DND-41 (cell line): ENCODE measurements at regions not wholly inside any gene's neighbourhood (a gene's known extent, or its start where the extent isn't known, plus 50 kb on each side); places are given as distances from the start of the nearest gene placed in this dataset.

Experiments
- ATAC-seq: fragments of 200-7000 bp; cut with Tn5 transposase; 3 replicates; pipeline ENCODE4 v1.9.1; 2021; ENCODE audit warnings: low read depth; ENCODE audit not compliant: insufficient read depth
- DNase-seq: peaks from one replicate; pipeline ENCODE4 v3.0.0-alpha.2; 2020
- H2AFZ ChIP-seq: 2 replicates; pipeline ENCODE4 v1.6.0; 2012; ENCODE audit warnings: low read depth, low read length
- H3K27ac ChIP-seq: 2 replicates; pipeline ENCODE4 v1.5.1; 2012; ENCODE audit warnings: low read length, inconsistent platforms
- H3K27me3 ChIP-seq: fragments of 200-600 bp; sonication (generic); 2 replicates; pipeline ENCODE4 v1.6.0; 2012; ENCODE audit warnings: low read length, mild to moderate bottlenecking, inconsistent platforms; ENCODE audit not compliant: insufficient read depth, poor library complexity
- H3K36me3 ChIP-seq: 2 replicates; pipeline ENCODE4 v1.5.1; 2012; ENCODE audit warnings: low read length, inconsistent platforms; ENCODE audit not compliant: insufficient read depth
- H3K4me1 ChIP-seq: 2 replicates; pipeline ENCODE4 v1.5.1; 2012; ENCODE audit warnings: mild to moderate bottlenecking, low read length; ENCODE audit not compliant: insufficient read depth
- H3K4me2 ChIP-seq: 2 replicates; pipeline ENCODE4 v1.6.0; 2012; ENCODE audit warnings: mild to moderate bottlenecking, moderate library complexity, low read length, inconsistent platforms; ENCODE audit not compliant: insufficient read depth
- H3K4me3 ChIP-seq, 2 experiments: fragments of 200-600 bp in 1 of 2; shearing (Covaris generic) in 1 of 2; 2 replicates each; pipeline ENCODE4 v1.5.1; 2012 to 2016; ENCODE audit warnings: inconsistent platforms in 2 of 2, low read length in 2 of 2, mild to moderate bottlenecking in 2 of 2, low read depth in 1 of 2, moderate library complexity in 1 of 2
- H3K79me2 ChIP-seq: 2 replicates; pipeline ENCODE4 v1.6.0; 2012; ENCODE audit warnings: low read length, inconsistent platforms; ENCODE audit not compliant: insufficient read depth
- H3K9ac ChIP-seq: 2 replicates; pipeline ENCODE4 v1.6.0; 2012; ENCODE audit warnings: low read depth, mild to moderate bottlenecking, inconsistent platforms, low read length, moderate library complexity
- H3K9me3 ChIP-seq: 2 replicates; pipeline ENCODE4 v1.5.1; 2012; ENCODE audit warnings: low read length, moderate library complexity, mild to moderate bottlenecking, inconsistent platforms; ENCODE audit not compliant: insufficient read depth, severe bottlenecking
- H4K20me1 ChIP-seq: 2 replicates; pipeline ENCODE4 v1.6.0; 2012; ENCODE audit warnings: low read length; ENCODE audit not compliant: insufficient read depth
- CTCF ChIP-seq: IDR thresholded peaks from 2 replicates; pipeline ENCODE4 v1.5.1; 2012; ENCODE audit warnings: borderline replicate concordance, low read length, moderate library complexity, mild to moderate bottlenecking; ENCODE audit not compliant: poor library complexity, severe bottlenecking; ENCODE audit errors: extremely low read depth
- EZH2 ChIP-seq: IDR thresholded peaks from 3 replicates; pipeline ENCODE4 v1.6.1; 2012; ENCODE audit warnings: borderline replicate concordance, low read depth, mild to moderate bottlenecking, moderate library complexity, low read length, inconsistent platforms; ENCODE audit not compliant: severe bottlenecking

GRCh38 chrX:115960440-115961084, 210.0 kb upstream of the AGTR2 start:
- Histone ChIP-seq H3K79me2 (no peaks in the 10 kb centered on the region), H3K27me3 (no peaks in the 10 kb centered on the region), H3K9me3 (no peaks in the 10 kb centered on the region), H4K20me1 (no peaks in the 10 kb centered on the region), H2AFZ (no peak overlapping the region), H3K9ac (no peak overlapping the region), H3K4me2 (no peak overlapping the region), H3K4me3 (no peak overlapping the region), H3K27ac (no peak overlapping the region), H3K4me1 (no peaks in the 10 kb centered on the region), H3K36me3 (no peaks in the 10 kb centered on the region)
- no peak for ATAC-seq
- TF ChIP-seq CTCF (no peak), EZH2 (no peak)
- no peak for DNase-seq

GRCh38 chrX:115966920-115967319, 203.6 kb upstream of the AGTR2 start:
- no peaks in the 10 kb centered on the region for H3K27me3 ChIP-seq
- ATAC-seq (no peak), DNase-seq (no peak)
- H3K9me3 ChIP-seq = no peaks in the 10 kb centered on the region
- H3K79me2 ChIP-seq = no peaks in the 10 kb centered on the region
- no peak overlapping the region for H3K9ac ChIP-seq
- TF ChIP-seq EZH2 (no peak), CTCF (no peak)
- H3K4me1 ChIP-seq = no peaks in the 10 kb centered on the region
- no peak overlapping the region for H3K4me3 ChIP-seq
- no peak overlapping the region for H2AFZ ChIP-seq
- H3K4me2 ChIP-seq = no peak overlapping the region
- H3K36me3 ChIP-seq = no peaks in the 10 kb centered on the region
- H4K20me1 ChIP-seq = no peaks in the 10 kb centered on the region
- H3K27ac ChIP-seq = no peak overlapping the region

GRCh38 chrX:115968436-115969252, 201.9 kb upstream of the AGTR2 start:
- ATAC-seq = no peak
- Histone ChIP-seq H3K9ac (no peak overlapping the region), H3K27ac (no peak overlapping the region)

More at GRCh38 chrX:115968436-115969252, 201.9 kb upstream of the AGTR2 start:
- H3K79me2 ChIP-seq = no peaks in the 10 kb centered on the region
- H4K20me1 ChIP-seq = no peaks in the 10 kb centered on the region
- H3K27me3 ChIP-seq = no peaks in the 10 kb centered on the region
- H3K4me1 ChIP-seq = no peaks in the 10 kb centered on the region
- H3K4me2 ChIP-seq = no peak overlapping the region
- H2AFZ ChIP-seq = no peak overlapping the region
- H3K9me3 ChIP-seq = no peaks in the 10 kb centered on the region
- H3K36me3 ChIP-seq = no peaks in the 10 kb centered on the region
- no peak for DNase-seq
- TF ChIP-seq EZH2 (no peak), CTCF (no peak)
- no peak overlapping the region for H3K4me3 ChIP-seq
